Neural crest cell (in vitro differentiated cells): ENCODE measurements at regions not wholly inside any gene's neighbourhood (a gene's known extent, or its start where the extent isn't known, plus 50 kb on each side); places are given as distances from the start of the nearest gene placed in this dataset.

ENCODE experiments used
- DNase-seq: peaks from one replicate; pipeline ENCODE4 v3.0.0; 2021; ENCODE audit warnings: low read depth, mixed read lengths, low spot score
- H3K27ac Mint-ChIP-seq: one replicate; pipeline ENCODE4 v1.8.0; 2021; ENCODE audit warnings: mild to moderate bottlenecking, mixed read lengths; ENCODE audit not compliant: unreplicated experiment
- H3K27me3 Mint-ChIP-seq: 2 replicates; pipeline ENCODE4 v1.8.0; 2021; ENCODE audit warnings: low read depth, mild to moderate bottlenecking, mixed read lengths
- H3K36me3 Mint-ChIP-seq: 2 replicates; pipeline ENCODE4 v1.8.0; 2021; ENCODE audit warnings: low read depth, mild to moderate bottlenecking, mixed read lengths
- H3K4me1 Mint-ChIP-seq: 2 replicates; pipeline ENCODE4 v1.8.0; 2021; ENCODE audit warnings: mixed read lengths
- H3K4me3 Mint-ChIP-seq: one replicate; pipeline ENCODE4 v1.8.0; 2021; ENCODE audit warnings: mild to moderate bottlenecking, mixed read lengths
- H3K9me3 Mint-ChIP-seq: 2 replicates; pipeline ENCODE4 v1.8.0; 2021; ENCODE audit warnings: mixed read lengths
- CTCF ChIP-seq: fragments of 200-600 bp; sonication (generic); conservative IDR thresholded peaks from 2 replicates; pipeline ENCODE4 v1.5.0; 2021; ENCODE audit warnings: antibody characterized with exemption, mild to moderate bottlenecking

DNA sequence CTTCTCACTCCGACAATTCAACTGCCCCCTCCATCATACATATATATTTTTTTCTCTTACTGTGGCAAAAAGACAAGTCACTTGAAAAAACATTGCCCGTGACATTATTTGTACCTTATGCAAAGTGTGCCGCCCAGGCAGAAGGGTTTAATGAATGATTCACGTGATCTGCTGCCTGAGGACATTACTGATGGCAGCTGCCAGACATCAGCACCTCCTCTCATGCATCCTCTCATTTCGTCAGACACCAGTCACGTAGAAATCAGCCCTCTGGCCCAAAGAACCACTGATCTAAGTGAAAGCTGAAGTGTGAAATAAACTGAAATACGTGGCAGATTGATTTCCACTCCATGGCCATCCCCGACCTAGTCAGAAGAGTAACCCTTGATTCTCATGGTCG is 218.8 kb upstream of the PDE10A start:
- TF ChIP-seq CTCF, result no peak
- H3K9me3 Mint-ChIP-seq, result peaks cover 6% of the 10 kb centered on the region
- no peak overlapping the region for H3K4me3 Mint-ChIP-seq
- no peak for DNase-seq
- peaks cover 12% of the 10 kb centered on the region for H3K4me1 Mint-ChIP-seq
- peaks cover 3% of the 10 kb centered on the region for H3K27me3 Mint-ChIP-seq
- no peaks in the 10 kb centered on the region for H3K36me3 Mint-ChIP-seq
- H3K27ac Mint-ChIP-seq, result no peak overlapping the region

DNA sequence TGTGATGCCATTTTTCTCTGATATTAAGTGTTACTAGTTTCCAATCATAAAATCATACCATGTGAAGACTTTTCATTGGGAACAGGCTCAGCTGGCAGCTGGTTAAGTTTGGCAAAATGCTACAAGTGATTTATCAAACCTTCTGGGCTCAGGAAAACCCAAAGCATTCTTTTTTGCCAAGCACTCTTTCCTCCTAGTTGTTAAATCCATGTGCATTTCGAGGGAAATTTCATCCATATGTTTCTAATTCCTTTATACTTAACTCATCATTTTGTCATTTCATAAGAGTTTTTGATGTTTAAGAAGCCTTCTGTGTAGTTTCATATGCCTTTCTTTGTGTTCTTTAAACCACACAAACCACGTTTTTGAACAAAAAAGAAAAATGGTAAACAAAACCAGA is 217.6 kb upstream of the PDE10A start:
- H3K4me1 Mint-ChIP-seq, result peaks cover 12% of the 10 kb centered on the region
- peaks cover 4% of the 10 kb centered on the region for H3K9me3 Mint-ChIP-seq
- H3K27ac Mint-ChIP-seq, result no peak overlapping the region
- peaks cover 3% of the 10 kb centered on the region for H3K27me3 Mint-ChIP-seq
- TF ChIP-seq CTCF, result no peak
- no peak overlapping the region for H3K4me3 Mint-ChIP-seq
- no peaks in the 10 kb centered on the region for H3K36me3 Mint-ChIP-seq
- no peak for DNase-seq

DNA sequence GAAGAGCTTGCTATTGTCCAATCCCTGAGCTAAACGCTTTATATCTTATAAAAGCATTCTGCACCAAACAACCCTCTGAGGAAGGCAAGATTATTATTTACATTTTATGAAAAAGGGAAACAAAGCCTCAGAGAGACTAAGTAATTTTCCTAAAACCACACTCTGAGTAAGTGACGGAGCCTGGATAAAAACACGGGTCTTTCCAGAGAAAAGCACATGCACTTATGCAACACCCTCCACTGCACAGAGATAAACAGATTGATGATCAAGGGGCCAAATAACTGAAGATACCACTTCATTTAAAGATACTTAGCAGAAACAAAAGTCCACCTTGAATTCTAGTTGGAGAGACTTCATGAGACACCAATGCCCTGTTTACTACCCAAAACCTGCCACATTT is 214.7 kb upstream of the PDE10A start:
- peaks cover 11% of the 10 kb centered on the region for H3K4me1 Mint-ChIP-seq
- H3K9me3 Mint-ChIP-seq, result peaks cover 4% of the 10 kb centered on the region
- peaks cover 5% of the 10 kb centered on the region for H3K27me3 Mint-ChIP-seq
- H3K4me3 Mint-ChIP-seq, result no peak overlapping the region
- H3K36me3 Mint-ChIP-seq, result no peaks in the 10 kb centered on the region
- DNase-seq, result no peak
- H3K27ac Mint-ChIP-seq, result no peak overlapping the region
- TF ChIP-seq CTCF, result no peak

GRCh38 chr6:165877192-165877591 is 214.2 kb upstream of the PDE10A start:
- peaks cover 5% of the 10 kb centered on the region for H3K27me3 Mint-ChIP-seq
- H3K9me3 Mint-ChIP-seq, result peaks cover 4% of the 10 kb centered on the region
- H3K4me3 Mint-ChIP-seq, result no peak overlapping the region
- no peak for DNase-seq
- TF ChIP-seq CTCF, result no peak
- peaks cover 16% of the 10 kb centered on the region for H3K4me1 Mint-ChIP-seq
- H3K27ac Mint-ChIP-seq, result no peak overlapping the region
- no peaks in the 10 kb centered on the region for H3K36me3 Mint-ChIP-seq

DNA sequence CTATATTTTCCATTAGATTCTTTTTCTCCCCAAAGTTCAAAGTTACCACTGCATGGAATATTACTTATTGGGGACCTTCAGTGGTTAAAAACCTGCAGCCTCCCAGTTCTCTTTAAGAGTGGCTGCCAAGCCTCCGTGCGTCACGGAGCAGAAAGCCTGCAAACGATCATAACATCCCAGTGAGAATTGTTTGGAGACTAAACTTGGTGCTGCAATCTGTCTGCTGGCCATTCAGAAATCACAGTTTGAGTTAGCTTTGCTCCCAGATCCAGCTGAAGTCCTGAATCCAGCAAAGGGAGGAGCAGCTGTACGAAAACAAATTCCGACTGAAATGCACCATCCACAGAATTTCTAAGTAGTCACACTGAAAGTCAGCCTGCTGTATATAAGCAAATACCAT is 213.5 kb upstream of the PDE10A start:
- Mint-ChIP-seq H3K27ac (no peak overlapping the region), H3K27me3 (peaks cover 5% of the 10 kb centered on the region), H3K9me3 (peaks cover 4% of the 10 kb centered on the region), H3K4me3 (no peak overlapping the region), H3K36me3 (no peaks in the 10 kb centered on the region), H3K4me1 (peaks cover 22% of the 10 kb centered on the region)
- DNase-seq, result no peak
- no peak for TF ChIP-seq CTCF

GRCh38 chr6:165875946-165876345 is 212.9 kb upstream of the PDE10A start:
- peaks cover 28% of the 10 kb centered on the region for H3K4me1 Mint-ChIP-seq
- H3K27me3 Mint-ChIP-seq, result peaks cover 5% of the 10 kb centered on the region

More at GRCh38 chr6:165875946-165876345, 212.9 kb upstream of the PDE10A start:
- Mint-ChIP-seq H3K9me3 (peaks cover 4% of the 10 kb centered on the region), H3K27ac (no peak overlapping the region), H3K36me3 (no peaks in the 10 kb centered on the region), H3K4me3 (no peak overlapping the region)
- TF ChIP-seq CTCF, result no peak
- DNase-seq, result no peak
